T-cell (primary cell): ENCODE measurements at regions not wholly inside any gene's neighbourhood (a gene's known extent, or its start where the extent isn't known, plus 50 kb on each side); places are given as distances from the start of the nearest gene placed in this dataset.

Source experiments
- ATAC-seq, 4 experiments: fragments of 200-7000 bp in 3 of 4; fragments of 150-1000 bp in 1 of 4; cut with Tn5 transposase; replicated peaks in 1 of 4; 1 replicate in 3 of 4; 2 replicates in 1 of 4; pipeline ENCODE4 v1.10.0; 2021; ENCODE audit warnings: moderate library complexity in 3 of 4, mild to moderate bottlenecking in 2 of 4, moderate number of reproducible peaks in 1 of 4
- CTCF ChIA-PET, 2 donors: fragments of 300-600 bp; sonication (Branson Sonifier 250); formaldehyde crosslinking; loops; one replicate each; lab custom pipeline; 2022; ENCODE audit warnings: antibody characterized with exemption in 2 of 2; lab: Charles Lee
- POLR2A ChIA-PET, 2 donors: fragments of 300-600 bp; sonication (Branson Sonifier 250); formaldehyde crosslinking; loops; one replicate each; lab custom pipeline; 2022; ENCODE audit warnings: antibody characterized with exemption in 2 of 2; lab: Charles Lee
- DNase-seq, 35 experiments: peaks; one replicate each; pipeline versions ENCODE4 v3.0.0 to v3.0.0-alpha.2; 2013 to 2023
- H3K27ac ChIP-seq: one replicate; pipeline ENCODE4 v1.5.1; 2013; ENCODE audit warnings: low read length
- H3K27me3 ChIP-seq, 2 experiments: replicated peaks in 1 of 2; 1 replicate in 1 of 2; 2 replicates in 1 of 2; pipeline versions ENCODE4 v1.6.1 to v1.7.0; 2013; ENCODE audit warnings: low read length in 1 of 2, mixed read lengths in 1 of 2; ENCODE audit not compliant: control insufficient read depth in 2 of 2, insufficient read depth in 2 of 2; ENCODE audit errors: extremely low read depth in 1 of 2
- H3K36me3 ChIP-seq, 2 donors: 1 replicate in 1 of 2; 2 replicates in 1 of 2; pipeline versions ENCODE4 v1.6.1 to v1.7.0; 2013; ENCODE audit warnings: low read length in 1 of 2; ENCODE audit not compliant: control insufficient read depth in 2 of 2, insufficient read depth in 1 of 2; ENCODE audit errors: extremely low read depth in 1 of 2
- H3K4me1 ChIP-seq, 2 experiments: 1 replicate in 1 of 2; 2 replicates in 1 of 2; pipeline versions ENCODE4 v1.6.1 to v1.7.0; 2013; ENCODE audit warnings: low read length in 2 of 2, mixed read lengths in 1 of 2; ENCODE audit not compliant: insufficient read depth in 2 of 2, control insufficient read depth in 1 of 2; ENCODE audit errors: extremely low read depth in 1 of 2
- H3K4me3 ChIP-seq, 2 donors: 1 replicate in 1 of 2; 2 replicates in 1 of 2; pipeline versions ENCODE4 v1.5.1 to v1.7.0; 2013; ENCODE audit warnings: mild to moderate bottlenecking in 2 of 2, low read length in 1 of 2, moderate library complexity in 1 of 2; ENCODE audit not compliant: control insufficient read depth in 1 of 2; ENCODE audit errors: extremely low read depth in 1 of 2
- H3K9me3 ChIP-seq: 2 replicates; pipeline ENCODE4 v1.7.0; 2013
- H3K27ac Mint-ChIP-seq, 2 donors: one replicate each; pipeline ENCODE4 v1.8.0; 2020 to 2021; ENCODE audit warnings: mild to moderate bottlenecking in 2 of 2, mixed read lengths in 2 of 2
- H3K27me3 Mint-ChIP-seq, 2 donors: one replicate each; pipeline ENCODE4 v1.8.0; 2021 to 2022; ENCODE audit warnings: mixed read lengths in 2 of 2
- H3K36me3 Mint-ChIP-seq: one replicate; pipeline ENCODE4 v1.8.0; 2021; ENCODE audit warnings: mixed read lengths
- H3K4me1 Mint-ChIP-seq, 3 donors: one replicate each; pipeline ENCODE4 v1.8.0; 2020 to 2022; ENCODE audit warnings: mixed read lengths in 3 of 3, mild to moderate bottlenecking in 1 of 3
- H3K4me3 Mint-ChIP-seq, 3 donors: one replicate each; pipeline ENCODE4 v1.8.0; 2020 to 2022; ENCODE audit warnings: mild to moderate bottlenecking in 3 of 3, mixed read lengths in 3 of 3, moderate library complexity in 3 of 3
- H3K9me3 Mint-ChIP-seq, 3 donors: one replicate each; pipeline ENCODE4 v1.8.0; 2020 to 2022; ENCODE audit warnings: mixed read lengths in 3 of 3
- WGBS: methylation state at CpG from one replicate; pipeline ENCODE4 v1.1.5; 2013; ENCODE audit warnings: missing lambda C conversion rate; ENCODE audit not compliant: insufficient coverage; 5-methylcytosine and 5-hydroxymethylcytosine counted together

DNA sequence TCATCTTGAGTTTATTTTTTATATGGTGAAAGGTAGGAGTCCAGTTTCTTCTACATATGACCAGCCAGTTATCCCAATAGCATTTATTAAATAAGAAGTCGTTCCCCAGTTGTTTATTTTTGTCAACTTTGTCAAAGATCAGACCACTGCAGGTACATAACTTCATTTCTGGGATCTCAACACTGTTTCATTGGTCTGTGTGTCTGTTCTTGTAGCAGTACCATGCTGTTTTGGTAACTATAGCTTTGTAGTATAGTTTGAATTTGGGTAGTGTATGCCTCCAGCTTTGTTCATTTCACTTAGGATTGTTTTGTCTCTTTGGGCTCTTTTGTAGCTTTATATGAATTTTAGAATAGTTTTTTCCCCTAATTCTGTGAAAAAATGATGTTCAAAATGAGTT lies 340.4 kb upstream of the PCDH20 start:
- Mint-ChIP-seq H3K9me3 (peaks cover 16 to 32% (median 20%) of the 10 kb centered on the region in 3 donors), H3K27ac (no peak overlapping the region), H3K4me3 (no peak overlapping the region), H3K36me3 (no peaks in the 10 kb centered on the region), H3K27me3 (no peaks in the 10 kb centered on the region), H3K4me1 (no peaks in the 10 kb centered on the region)
- ATAC-seq (no peak), DNase-seq (no peak)
- Histone ChIP-seq H3K9me3 (peaks cover 6% of the 10 kb centered on the region), H3K27ac (no peak overlapping the region), H3K4me1 (no peaks in the 10 kb centered on the region), H3K27me3 (no peaks in the 10 kb centered on the region), H3K36me3 (no peaks in the 10 kb centered on the region), H3K4me3 (no peak overlapping the region)
- CTCF ChIA-PET = no interaction called here
- no CpG with 5 or more reads among the region's 1 CpG for WGBS
- POLR2A ChIA-PET = no interaction called here

DNA sequence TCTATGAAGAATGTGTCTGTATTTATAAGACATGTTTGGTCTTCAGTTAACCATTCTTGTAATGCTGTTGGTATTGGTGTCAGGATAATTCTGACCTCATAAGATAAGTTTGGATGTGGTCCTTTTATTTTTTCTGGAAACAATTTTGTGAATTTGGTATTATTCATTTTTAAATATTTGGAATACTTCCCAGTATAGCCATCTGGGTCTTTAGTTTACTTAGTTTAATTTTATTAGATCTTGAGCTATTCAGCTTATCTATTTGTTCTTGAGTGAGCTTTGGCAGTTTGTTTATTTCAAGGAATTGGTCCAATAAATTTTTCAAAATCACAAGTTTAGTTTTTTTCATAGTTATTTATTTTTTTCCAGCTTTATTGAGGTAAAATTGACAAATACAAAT lies 335.4 kb upstream of the PCDH20 start:
- H3K27ac Mint-ChIP-seq = no peak overlapping the region
- ChIA-PET POLR2A (no interaction called here), CTCF (no interaction called here)
- Histone ChIP-seq H3K4me1 (no peaks in the 10 kb centered on the region), H3K36me3 (no peaks in the 10 kb centered on the region), H3K9me3 (peaks cover 3% of the 10 kb centered on the region), H3K27me3 (no peaks in the 10 kb centered on the region), H3K27ac (no peak overlapping the region), H3K4me3 (no peak overlapping the region)
- DNase-seq (no peak), ATAC-seq (no peak)
- peaks cover 4 to 21% (median 19%) of the 10 kb centered on the region in 3 donors for H3K9me3 Mint-ChIP-seq
- H3K27me3 Mint-ChIP-seq = no peaks in the 10 kb centered on the region
- H3K4me3 Mint-ChIP-seq = no peak overlapping the region
- H3K36me3 Mint-ChIP-seq = no peaks in the 10 kb centered on the region
- H3K4me1 Mint-ChIP-seq = no peaks in the 10 kb centered on the region

DNA sequence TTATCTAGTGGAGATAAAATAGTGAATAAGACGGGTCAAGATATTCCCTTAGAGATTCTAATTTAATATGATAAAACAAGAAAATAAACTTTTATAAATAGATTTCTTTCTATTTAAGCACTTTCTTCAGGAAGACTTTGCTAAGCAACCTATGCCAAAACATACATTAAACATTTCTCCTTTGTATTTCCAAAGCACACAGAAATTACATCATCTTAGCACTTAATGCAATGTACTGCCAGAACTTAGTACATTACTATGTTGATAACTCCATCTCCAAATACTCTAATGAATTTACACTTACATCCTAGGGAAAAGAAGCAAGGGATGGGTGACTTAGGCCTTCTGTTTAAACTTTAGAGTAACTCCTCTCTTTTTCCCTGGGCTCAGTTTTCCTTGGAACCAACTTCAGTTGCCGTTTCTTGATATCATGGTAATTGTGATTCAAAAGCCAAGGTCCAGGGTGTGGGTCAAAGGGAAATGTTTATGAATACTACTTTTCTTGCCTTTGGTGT lies 322.6 kb upstream of the PCDH20 start:
- H3K9me3 Mint-ChIP-seq = peaks cover 5 to 18% (median 14%) of the 10 kb centered on the region in 3 donors
- ChIA-PET CTCF (no interaction called here), POLR2A (no interaction called here)
- no peaks in the 10 kb centered on the region for H3K36me3 Mint-ChIP-seq
- no peaks in the 10 kb centered on the region for H3K27me3 ChIP-seq
- H3K4me3 Mint-ChIP-seq = no peak overlapping the region
- no peak overlapping the region for H3K27ac ChIP-seq
- H3K9me3 ChIP-seq = no peaks in the 10 kb centered on the region
- H3K36me3 ChIP-seq = no peaks in the 10 kb centered on the region
- no peaks in the 10 kb centered on the region for H3K4me1 Mint-ChIP-seq
- no peaks in the 10 kb centered on the region for H3K27me3 Mint-ChIP-seq
- no peak overlapping the region for H3K4me3 ChIP-seq
- ATAC-seq (no peak), DNase-seq (no peak)
- H3K27ac Mint-ChIP-seq = no peak overlapping the region
- no CpG with 5 or more reads among the region's 2 CpGs for WGBS
- no peaks in the 10 kb centered on the region for H3K4me1 ChIP-seq

DNA sequence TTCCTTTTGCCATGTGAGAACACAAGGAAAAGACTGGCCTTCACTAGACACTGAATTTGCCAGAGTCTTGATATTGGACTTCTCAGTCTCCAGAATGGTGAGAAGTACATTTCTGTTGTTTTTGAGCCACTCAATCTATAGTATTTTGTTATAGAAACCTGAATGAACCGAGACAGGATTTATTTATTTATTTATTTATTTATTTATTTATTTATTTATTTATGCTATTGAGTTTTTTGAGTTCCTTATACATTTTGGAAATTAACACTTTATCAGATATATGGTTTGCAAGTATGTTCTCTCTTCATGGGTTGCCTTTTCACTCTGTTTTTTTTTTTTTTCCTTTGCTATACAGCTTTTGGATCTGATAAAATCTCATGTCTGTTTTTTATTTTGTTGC lies 319.0 kb upstream of the PCDH20 start:
- no peaks in the 10 kb centered on the region for H3K36me3 ChIP-seq
- H3K4me3 ChIP-seq = no peak overlapping the region
- H3K4me1 ChIP-seq = no peaks in the 10 kb centered on the region
- POLR2A ChIA-PET = no interaction called here
- H3K27me3 ChIP-seq = no peaks in the 10 kb centered on the region
- Mint-ChIP-seq H3K27ac (no peak overlapping the region), H3K4me1 (no peaks in the 10 kb centered on the region), H3K36me3 (no peaks in the 10 kb centered on the region), H3K4me3 (no peak overlapping the region), H3K9me3 (peaks cover 4 to 14% (median 12%) of the 10 kb centered on the region in 3 donors), H3K27me3 (no peaks in the 10 kb centered on the region)
- no peaks in the 10 kb centered on the region for H3K9me3 ChIP-seq
- WGBS = no CpG with 5 or more reads among the region's 1 CpG
- H3K27ac ChIP-seq = no peak overlapping the region
- ATAC-seq = no peak
- CTCF ChIA-PET = no interaction called here
- DNase-seq = no peak

DNA sequence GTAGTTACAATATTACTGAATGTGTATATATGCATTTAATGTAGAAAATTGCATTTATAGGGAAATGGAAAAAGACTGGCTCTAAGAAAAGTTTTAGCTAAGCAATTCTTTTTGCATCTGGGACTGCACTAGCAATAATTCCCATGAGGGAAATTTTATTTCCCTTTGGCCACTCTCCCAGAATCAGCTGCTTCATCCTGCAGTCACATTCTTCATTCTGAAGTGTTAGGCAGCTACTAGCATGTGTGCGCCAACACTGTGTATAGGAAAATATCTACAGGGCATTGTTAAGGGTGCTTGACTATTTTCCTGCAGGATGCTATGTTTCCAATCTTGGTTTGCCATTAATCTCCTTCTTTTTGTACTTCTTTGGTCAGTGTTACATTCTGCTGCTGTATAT lies 312.8 kb upstream of the PCDH20 start:
- 100% methylated on average over 1 of the region's 1 CpG for WGBS
- Mint-ChIP-seq H3K4me3 (no peak overlapping the region), H3K27me3 (no peaks in the 10 kb centered on the region), H3K9me3 (peaks cover 9 to 18% (median 10%) of the 10 kb centered on the region in 3 donors), H3K27ac (no peak overlapping the region), H3K4me1 (no peaks in the 10 kb centered on the region), H3K36me3 (no peaks in the 10 kb centered on the region)
- H3K36me3 ChIP-seq = no peaks in the 10 kb centered on the region
- H3K4me3 ChIP-seq = no peak overlapping the region
- POLR2A ChIA-PET = interaction anchor here in 1 of 2 donors (0.6 kb wide), 1 partner anchor 60 kb away, joined by 6 read pairs; no protein-coding TSS in a partner anchor
- H3K9me3 ChIP-seq = no peaks in the 10 kb centered on the region
- no peak overlapping the region for H3K27ac ChIP-seq
- H3K4me1 ChIP-seq = no peaks in the 10 kb centered on the region
- no peaks in the 10 kb centered on the region for H3K27me3 ChIP-seq
- ATAC-seq (no peak), DNase-seq (no peak)
- CTCF ChIA-PET = no interaction called here

DNA sequence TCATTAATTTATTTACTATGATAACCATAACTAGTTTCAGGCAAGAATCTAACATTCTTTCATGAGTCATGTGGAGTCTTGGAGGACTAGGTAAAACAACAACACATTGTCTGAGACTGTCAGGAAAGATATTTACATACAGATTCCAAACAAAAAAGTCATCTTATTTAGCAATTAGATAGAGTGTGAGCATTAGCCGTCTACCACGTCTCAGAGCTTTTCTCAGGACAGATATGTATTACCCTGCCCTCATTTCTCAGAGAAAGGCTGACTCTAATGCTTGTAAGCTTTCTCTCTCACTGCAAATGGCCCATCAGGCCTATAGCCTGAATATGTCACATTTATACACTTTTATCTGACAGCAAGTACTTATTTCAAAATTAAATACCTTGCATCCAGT lies 312.1 kb upstream of the PCDH20 start:
- 70% methylated on average over 2 of the region's 2 CpGs for WGBS
- Mint-ChIP-seq H3K9me3 (peaks cover 9 to 18% (median 10%) of the 10 kb centered on the region in 3 donors), H3K4me3 (no peak overlapping the region), H3K4me1 (no peaks in the 10 kb centered on the region), H3K27ac (no peak overlapping the region), H3K27me3 (no peaks in the 10 kb centered on the region), H3K36me3 (no peaks in the 10 kb centered on the region)
- CTCF ChIA-PET = no interaction called here
- no peaks in the 10 kb centered on the region for H3K4me1 ChIP-seq
- H3K9me3 ChIP-seq = no peaks in the 10 kb centered on the region
- no peaks in the 10 kb centered on the region for H3K27me3 ChIP-seq
- H3K4me3 ChIP-seq = no peak overlapping the region
- no peak overlapping the region for H3K27ac ChIP-seq
- DNase-seq (no peak), ATAC-seq (no peak)
- no peaks in the 10 kb centered on the region for H3K36me3 ChIP-seq
- POLR2A ChIA-PET = interaction anchor here in 1 of 2 donors (0.6 kb wide), 1 partner anchor 61 kb away, joined by 6 read pairs; no protein-coding TSS in a partner anchor

DNA sequence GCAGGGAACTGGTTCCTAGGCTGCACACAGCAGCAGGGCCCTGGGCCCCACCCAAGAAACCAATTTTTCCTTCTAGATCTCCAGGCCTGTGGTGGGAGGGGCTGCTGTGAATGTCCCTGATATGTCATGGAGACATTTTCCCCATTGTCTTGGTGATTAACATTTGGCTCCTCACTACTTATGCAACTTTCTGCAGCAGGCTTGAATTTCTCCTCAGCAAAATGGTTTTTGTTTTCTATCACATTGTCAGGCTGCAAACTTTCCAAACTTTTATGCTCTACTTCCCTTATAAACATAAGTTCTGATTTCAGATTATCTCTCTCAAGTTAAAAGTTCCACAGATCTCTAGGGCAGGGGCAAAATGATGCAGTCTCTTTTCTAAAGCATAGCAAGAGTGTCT lies 310.2 kb upstream of the PCDH20 start:
- CTCF ChIA-PET = no interaction called here
- no peak overlapping the region for H3K27ac Mint-ChIP-seq
- Histone ChIP-seq H3K4me1 (no peaks in the 10 kb centered on the region), H3K27ac (no peak overlapping the region), H3K27me3 (no peaks in the 10 kb centered on the region), H3K36me3 (no peaks in the 10 kb centered on the region), H3K4me3 (no peak overlapping the region), H3K9me3 (no peaks in the 10 kb centered on the region)
- DNase-seq = no peak
- ATAC-seq = no peak
- no peaks in the 10 kb centered on the region for H3K36me3 Mint-ChIP-seq
- peaks cover 9 to 14% (median 13%) of the 10 kb centered on the region in 3 donors for H3K9me3 Mint-ChIP-seq
- H3K4me1 Mint-ChIP-seq = no peaks in the 10 kb centered on the region
- H3K4me3 Mint-ChIP-seq = no peak overlapping the region
- no peaks in the 10 kb centered on the region for H3K27me3 Mint-ChIP-seq
- POLR2A ChIA-PET = no interaction called here
